Mucosa of descending colon (tissue), 3 donors: ENCODE measurements at regions not wholly inside any gene's neighbourhood (a gene's known extent, or its start where the extent isn't known, plus 50 kb on each side); places are given as distances from the start of the nearest gene placed in this dataset.

ENCODE experiments used
- ATAC-seq: fragments of 200-7000 bp; cut with Tn5 transposase; one replicate; pipeline ENCODE4 v1.9.1; 2020; ENCODE audit warnings: mild to moderate bottlenecking, moderate library complexity
- DNase-seq, 3 donors: peaks; one replicate each; pipeline ENCODE4 v3.0.0-alpha.2; 2020
- H3K36me3 ChIP-seq: fragments of 200-600 bp; one replicate; pipeline ENCODE4 v1.8.0; 2021; ENCODE audit warnings: low read depth, mild to moderate bottlenecking
- H3K4me1 ChIP-seq: fragments of 200-600 bp; one replicate; pipeline ENCODE4 v1.8.0; 2021; ENCODE audit warnings: low read depth, mild to moderate bottlenecking
- H3K4me3 ChIP-seq: fragments of 200-600 bp; one replicate; pipeline ENCODE4 v1.8.0; 2021; ENCODE audit warnings: mild to moderate bottlenecking
- H3K9me3 ChIP-seq: fragments of 200-600 bp; one replicate; pipeline ENCODE4 v1.8.0; 2021; ENCODE audit warnings: mild to moderate bottlenecking
- intact Hi-C, 2 donors: fragments of 100-400 bp; cut with DNase I in 1 of 2; cut with micrococcal nuclease in 1 of 2; formaldehyde crosslinking; loops; one replicate each; pipeline versions ENCODE4 v1.11.0 to v1.11.1; 2022; cut with DNase I, micrococcal nuclease
- TF ChIP-seq, protein P1 (sequence below): fragments of 200-600 bp; IDR thresholded peaks from one replicate; pipeline ENCODE4 v1.8.0; 2022; ENCODE audit warnings: antibody characterized with exemption, mild to moderate bottlenecking
- donor health status: DM: no; HTN: no; CAD: no; lungs with moderate emphysema.
- donor health status: DM: no; HTN: no; CAD: no.
- donor health status: DM: no; HTN: yes; CAD: no.

DNA sequence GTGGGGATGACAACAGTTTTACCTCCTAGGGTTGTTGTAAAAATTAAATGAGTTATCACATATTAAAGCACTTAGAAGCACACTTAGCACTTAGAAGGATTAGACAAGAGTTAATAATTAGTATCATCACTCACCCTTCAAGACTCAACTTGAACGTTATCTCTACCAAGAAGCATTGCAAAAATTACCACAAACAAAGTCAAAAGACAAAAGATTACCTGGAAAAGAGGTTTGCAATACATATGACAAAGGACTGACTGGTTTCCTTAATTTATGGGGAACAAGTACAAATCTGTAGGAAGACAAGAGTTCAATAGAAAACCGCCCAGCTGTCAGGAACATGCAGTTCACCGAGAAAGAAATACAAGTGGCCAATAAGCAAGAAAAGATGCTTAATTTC is 93.3 kb upstream of the ATP1A1 start:
- ATAC-seq (no peak), DNase-seq (no peak)
- Histone ChIP-seq H3K4me1 (no peaks in the 10 kb centered on the region), H3K36me3 (no peaks in the 10 kb centered on the region), H3K9me3 (no peaks in the 10 kb centered on the region), H3K4me3 (no peak overlapping the region)
- intact Hi-C loops = no loop called here
- TF ChIP-seq, protein P1, sequence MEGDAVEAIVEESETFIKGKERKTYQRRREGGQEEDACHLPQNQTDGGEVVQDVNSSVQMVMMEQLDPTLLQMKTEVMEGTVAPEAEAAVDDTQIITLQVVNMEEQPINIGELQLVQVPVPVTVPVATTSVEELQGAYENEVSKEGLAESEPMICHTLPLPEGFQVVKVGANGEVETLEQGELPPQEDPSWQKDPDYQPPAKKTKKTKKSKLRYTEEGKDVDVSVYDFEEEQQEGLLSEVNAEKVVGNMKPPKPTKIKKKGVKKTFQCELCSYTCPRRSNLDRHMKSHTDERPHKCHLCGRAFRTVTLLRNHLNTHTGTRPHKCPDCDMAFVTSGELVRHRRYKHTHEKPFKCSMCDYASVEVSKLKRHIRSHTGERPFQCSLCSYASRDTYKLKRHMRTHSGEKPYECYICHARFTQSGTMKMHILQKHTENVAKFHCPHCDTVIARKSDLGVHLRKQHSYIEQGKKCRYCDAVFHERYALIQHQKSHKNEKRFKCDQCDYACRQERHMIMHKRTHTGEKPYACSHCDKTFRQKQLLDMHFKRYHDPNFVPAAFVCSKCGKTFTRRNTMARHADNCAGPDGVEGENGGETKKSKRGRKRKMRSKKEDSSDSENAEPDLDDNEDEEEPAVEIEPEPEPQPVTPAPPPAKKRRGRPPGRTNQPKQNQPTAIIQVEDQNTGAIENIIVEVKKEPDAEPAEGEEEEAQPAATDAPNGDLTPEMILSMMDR = no peak

DNA sequence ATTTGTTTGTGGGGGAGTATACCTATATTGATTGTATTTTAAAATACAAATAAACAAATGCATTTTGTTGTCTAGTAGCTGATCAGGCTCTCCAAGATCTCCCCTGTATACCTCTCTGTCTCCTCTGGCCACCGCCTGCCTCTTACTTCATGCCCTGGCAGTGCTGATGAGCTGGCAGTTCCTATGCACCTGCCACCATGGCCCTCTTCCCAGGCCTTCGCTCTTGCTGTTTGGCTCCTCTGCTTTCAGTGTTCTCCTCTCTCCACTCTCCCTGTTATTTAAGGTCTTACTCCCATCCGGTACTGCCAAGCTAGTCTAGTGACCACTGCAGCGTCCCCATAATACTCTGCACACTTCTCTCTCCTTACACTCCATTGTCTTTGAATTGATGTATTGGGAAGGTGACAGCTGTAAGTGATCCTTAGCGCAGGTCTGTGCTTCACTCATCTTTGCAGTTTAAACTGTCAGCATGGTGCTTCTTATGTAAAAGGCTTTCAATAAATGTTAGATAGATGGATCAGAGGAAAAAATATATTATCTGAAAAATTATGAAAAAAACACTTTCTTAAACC is 88.1 kb upstream of the ATP1A1 start:
- TF ChIP-seq, protein P1 = no peak
- intact Hi-C loops = no loop called here

DNA sequence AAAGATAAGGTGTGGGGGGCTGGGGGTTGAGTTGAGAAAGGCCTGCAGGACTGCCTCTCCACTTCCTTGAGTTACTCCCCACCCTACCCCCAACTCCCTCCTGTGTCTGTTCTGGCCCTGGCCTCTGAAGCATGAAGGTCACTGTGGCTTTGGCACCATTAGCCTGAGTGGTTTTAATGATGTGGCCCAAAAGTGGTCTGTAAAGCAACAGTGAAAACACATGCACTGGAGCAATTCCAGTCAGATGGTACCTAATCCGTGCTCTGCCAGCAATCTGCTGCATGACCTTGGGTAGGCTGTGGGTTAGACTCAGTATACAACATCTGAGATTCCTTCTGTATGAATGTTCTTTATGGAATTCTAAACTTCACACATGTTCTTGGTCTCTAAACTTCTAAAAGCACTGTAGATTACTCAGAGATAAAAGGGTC is 86.5 kb upstream of the ATP1A1 start:
- H3K9me3 ChIP-seq = no peaks in the 10 kb centered on the region
- H3K4me3 ChIP-seq = no peak overlapping the region
- TF ChIP-seq, protein P1 = no peak
- ATAC-seq (no peak), DNase-seq (no peak)
- no peaks in the 10 kb centered on the region for H3K4me1 ChIP-seq
- intact Hi-C loops = no loop called here
- no peaks in the 10 kb centered on the region for H3K36me3 ChIP-seq

More for the DNA sequence above, 88.1 kb upstream of the ATP1A1 start:
- H3K4me1 ChIP-seq = no peaks in the 10 kb centered on the region
- ATAC-seq (no peak), DNase-seq (no peak)
- no peaks in the 10 kb centered on the region for H3K9me3 ChIP-seq
- H3K4me3 ChIP-seq = no peak overlapping the region
- no peaks in the 10 kb centered on the region for H3K36me3 ChIP-seq

DNA sequence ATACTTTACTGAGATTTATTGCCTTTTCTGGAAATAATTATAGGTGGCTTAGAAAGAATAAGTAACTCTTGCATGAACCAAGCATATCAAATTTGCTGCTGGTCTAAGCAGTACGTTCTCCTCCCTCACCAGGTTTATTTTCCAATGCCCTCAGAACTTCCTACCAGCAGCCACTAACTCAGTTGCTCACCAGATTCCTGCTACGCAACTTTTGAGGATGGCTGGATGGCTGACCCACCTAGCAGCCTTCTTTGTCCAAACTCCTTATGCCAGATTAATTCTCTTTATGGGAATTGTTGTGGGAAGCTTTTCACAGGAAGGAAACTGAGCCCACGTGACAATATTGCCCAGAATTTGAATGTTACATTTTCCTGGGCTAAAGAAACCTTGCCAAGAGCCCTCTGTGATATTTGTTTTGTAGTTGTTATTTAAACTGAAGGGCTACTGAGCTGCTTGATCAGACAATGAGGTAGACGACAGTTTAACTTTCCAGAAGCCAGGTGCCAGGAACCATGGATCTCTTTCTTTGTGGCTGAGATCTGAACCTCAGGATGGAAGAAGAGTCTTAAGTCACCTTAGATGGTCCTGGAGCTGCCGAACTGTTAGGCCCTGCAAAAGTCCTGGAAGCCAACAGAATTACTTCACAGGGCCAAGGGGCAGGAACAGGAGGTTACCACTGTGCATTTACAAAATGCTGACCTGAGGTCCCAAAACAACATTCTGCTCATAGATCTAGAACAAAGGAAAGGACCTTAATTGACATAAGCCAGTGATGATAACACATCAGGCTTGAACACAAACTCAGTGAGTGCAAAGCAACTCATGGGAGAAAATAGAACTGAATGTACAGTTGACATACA is 85.5 kb upstream of the ATP1A1 start:
- TF ChIP-seq, protein P1 = no peak
- Histone ChIP-seq H3K9me3 (no peaks in the 10 kb centered on the region), H3K4me3 (no peak overlapping the region), H3K4me1 (no peaks in the 10 kb centered on the region), H3K36me3 (no peaks in the 10 kb centered on the region)
- intact Hi-C loops = no loop called here
- DNase-seq (no peak), ATAC-seq (no peak)

DNA sequence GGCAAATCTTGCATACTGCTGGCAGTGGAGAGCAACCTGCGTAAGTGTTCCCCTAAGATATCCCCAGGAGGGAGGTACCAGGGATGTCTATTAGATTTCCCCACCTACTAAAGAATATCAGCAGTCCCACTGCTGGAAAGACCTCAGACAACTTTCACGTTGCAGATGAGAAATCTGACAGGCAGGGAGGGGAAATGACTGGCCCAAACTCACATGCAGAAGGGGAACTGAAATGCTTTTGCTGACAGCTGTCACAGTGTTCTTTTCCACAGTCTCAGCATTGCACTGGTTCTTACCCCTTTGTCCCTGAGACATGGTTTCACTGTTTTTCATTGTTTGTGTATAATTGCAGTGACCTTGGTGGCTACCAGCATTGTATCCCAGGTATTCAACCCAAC is 84.8 kb upstream of the ATP1A1 start:
- TF ChIP-seq, protein P1 = no peak
- Histone ChIP-seq H3K9me3 (no peaks in the 10 kb centered on the region), H3K36me3 (no peaks in the 10 kb centered on the region), H3K4me1 (no peaks in the 10 kb centered on the region), H3K4me3 (no peak overlapping the region)
- ATAC-seq (peak; percentile 15), DNase-seq (no peak)
- intact Hi-C loops = no loop called here
